GM13977 (cell line): ENCODE measurements at regions not wholly inside any gene's neighbourhood (a gene's known extent, or its start where the extent isn't known, plus 50 kb on each side); places are given as distances from the start of the nearest gene placed in this dataset.

ENCODE experiments used
- DNase-seq: peaks from one replicate; pipeline ENCODE4 v3.0.0; 2012; ENCODE audit warnings: low spot score
- CTCF ChIP-seq: IDR thresholded peaks from 2 replicates; pipeline ENCODE4 v1.5.1; 2012; ENCODE audit warnings: mild to moderate bottlenecking, control low read depth; ENCODE audit not compliant: insufficient read depth; ENCODE audit errors: extremely low read depth, missing control alignments
- in situ Hi-C: fragments of 300-500 bp; cut with MboI; formaldehyde crosslinking; loops from one replicate; pipeline ENCODE4 v1.12.0; 2022; ENCODE audit warnings: low sequenced_read_pairs, low pct_unique_long_range_greater_than_20kb, mixed read lengths, inconsistent platforms; ENCODE audit not compliant: unreplicated experiment

- no peak for TF ChIP-seq CTCF
- no peak for DNase-seq
- in situ Hi-C loops: no loop called here
These were observed 70.6 kb upstream of the S1PR3 start for GRCh38 chr9:88920645-88921044.

- in situ Hi-C loops: no loop called here
- no peak for TF ChIP-seq CTCF
- DNase-seq: peak; percentile 21
These were observed 69.2 kb upstream of the S1PR3 start for GRCh38 chr9:88922091-88922490.

- no peak for TF ChIP-seq CTCF
- DNase-seq: no peak
- in situ Hi-C loops: no loop called here
These were observed 68.2 kb upstream of the S1PR3 start for GRCh38 chr9:88923092-88923491.

- in situ Hi-C loops: no loop called here
- no peak for TF ChIP-seq CTCF
- no peak for DNase-seq
These were observed 67.5 kb upstream of the S1PR3 start for GRCh38 chr9:88923653-88924288.

- DNase-seq: no peak
- TF ChIP-seq CTCF: no peak
- in situ Hi-C loops: no loop called here
These were observed 65.8 kb upstream of the S1PR3 start for GRCh38 chr9:88925481-88925880.

GRCh38 chr9:88926781-88927505, 64.3 kb upstream of the S1PR3 start:
- no peak for DNase-seq
- in situ Hi-C loops: no loop called here
- no peak for TF ChIP-seq CTCF
